SK-N-SH (cell line): ENCODE measurements at regions not wholly inside any gene's neighbourhood (a gene's known extent, or its start where the extent isn't known, plus 50 kb on each side); places are given as distances from the start of the nearest gene placed in this dataset.

Experiments
- CTCF ChIA-PET: fragments of 300-600, 350-600 bp; formaldehyde crosslinking; extraction: SDS; loops from one replicate; lab custom pipeline; 2021; lab: Yijun Ruan, JAX
- POLR2A ChIA-PET: fragments of 350-600 bp; sonication (Branson Sonifier 250); formaldehyde crosslinking; extraction: SDS; loops from one replicate; lab custom pipeline; 2020; ENCODE audit warnings: antibody characterized with exemption, inconsistent platforms; lab: Yijun Ruan, JAX
- DNase-seq: peaks from one replicate; pipeline ENCODE4 v3.0.0; 2012
- H2AFZ ChIP-seq: fragments of 200-600 bp; sonication (generic); 2 replicates; pipeline ENCODE4 v1.8.1; 2016; ENCODE audit warnings: antibody characterized with exemption, mild to moderate bottlenecking, low read depth
- H3F3A ChIP-seq: fragments of 200-600 bp; sonication (generic); replicated peaks from 2 replicates; pipeline ENCODE3; 2016; ENCODE audit warnings: antibody characterized with exemption, mild to moderate bottlenecking; ENCODE audit not compliant: insufficient read depth
- H3K27ac ChIP-seq, 2 experiments: fragments of 200-500 bp in 1 of 2; fragments of 200-600 bp in 1 of 2; sonication (Bioruptor generic) in 1 of 2; sonication (generic), shearing (Covaris generic) in 1 of 2; 2 replicates each; pipeline versions ENCODE4 v1.5.1 to v1.6.1; 2014 to 2016; ENCODE audit warnings: low read depth in 2 of 2, inconsistent platforms in 1 of 2, low read length in 1 of 2, mild to moderate bottlenecking in 1 of 2, mixed read lengths in 1 of 2
- H3K27me3 ChIP-seq: fragments of 200-600 bp; sonication (generic), shearing (Covaris generic); 2 replicates; pipeline ENCODE4 v1.6.1; 2016; ENCODE audit warnings: mixed run types; ENCODE audit not compliant: insufficient read depth
- H3K36me3 ChIP-seq, 2 experiments: fragments of 200-500 bp in 1 of 2; fragments of 200-600 bp in 1 of 2; sonication (Bioruptor generic) in 1 of 2; sonication (generic) in 1 of 2; replicated peaks in 1 of 2; 2 replicates each; pipeline versions ENCODE3 to v1.5.1; 2014 to 2016; ENCODE audit warnings: low read length in 1 of 2, mild to moderate bottlenecking in 1 of 2; ENCODE audit not compliant: insufficient read depth in 2 of 2, control insufficient read depth in 1 of 2
- H3K4me1 ChIP-seq, 2 experiments: fragments of 200-500 bp in 1 of 2; fragments of 200-600 bp in 1 of 2; sonication (Bioruptor generic) in 1 of 2; sonication (generic), shearing (Covaris generic) in 1 of 2; 2 replicates each; pipeline versions ENCODE4 v1.5.1 to v1.6.1; 2014 to 2016; ENCODE audit warnings: low read depth in 1 of 2, low read length in 1 of 2, mixed run types in 1 of 2; ENCODE audit not compliant: insufficient read depth in 2 of 2, control insufficient read depth in 1 of 2
- H3K4me2 ChIP-seq: fragments of 200-600 bp; sonication (generic), shearing (Covaris generic); 2 replicates; pipeline ENCODE4 v1.6.1; 2017; ENCODE audit warnings: mixed run types
- H3K4me3 ChIP-seq, 2 experiments: fragments of 200-500 bp in 1 of 2; fragments of 200-600 bp in 1 of 2; sonication (Bioruptor generic) in 1 of 2; sonication (generic), shearing (Covaris generic) in 1 of 2; 2 replicates each; pipeline versions ENCODE4 v1.5.1 to v1.8.1; 2014 to 2016; ENCODE audit warnings: low read depth in 2 of 2, inconsistent platforms in 1 of 2, low read length in 1 of 2, mild to moderate bottlenecking in 1 of 2, mixed read lengths in 1 of 2, moderate library complexity in 1 of 2
- H3K79me2 ChIP-seq: fragments of 200-600 bp; sonication (generic); 2 replicates; pipeline ENCODE4 v1.8.1; 2017; ENCODE audit warnings: mild to moderate bottlenecking; ENCODE audit not compliant: insufficient read depth
- H3K9ac ChIP-seq: fragments of 200-600 bp; sonication (generic); 2 replicates; pipeline ENCODE4 v1.6.1; 2017; ENCODE audit warnings: mixed run types
- H3K9me2 ChIP-seq: fragments of 200-600 bp; sonication (generic); 2 replicates; pipeline ENCODE4 v1.6.1; 2017; ENCODE audit warnings: mixed run types
- H3K9me3 ChIP-seq: fragments of 200-600 bp; sonication (generic); 2 replicates; pipeline ENCODE4 v1.6.1; 2017; ENCODE audit warnings: mixed run types, mild to moderate bottlenecking, moderate library complexity
- H4K20me1 ChIP-seq: fragments of 200-600 bp; sonication (generic); 2 replicates; pipeline ENCODE4 v1.6.1; 2017; ENCODE audit warnings: mild to moderate bottlenecking, mixed run types; ENCODE audit not compliant: insufficient read depth
- CTCF ChIP-seq: fragments of 200-600 bp; sonication (generic); IDR thresholded peaks from 2 replicates; pipeline ENCODE4 v1.6.1; 2017; ENCODE audit warnings: antibody characterized with exemption, mild to moderate bottlenecking, moderate library complexity
- ELF1 ChIP-seq: IDR thresholded peaks from 2 replicates; pipeline ENCODE4 v1.4.0; 2012
- EZH2phosphoT487 ChIP-seq: fragments of 200-600 bp; sonication (generic); IDR thresholded peaks from 2 replicates; pipeline ENCODE4 v1.6.1; 2017; ENCODE audit warnings: low read depth, mixed run types, mild to moderate bottlenecking, antibody characterized with exemption, moderate library complexity, borderline replicate concordance
- FOSL2 ChIP-seq: IDR thresholded peaks from 2 replicates; pipeline ENCODE4 v1.4.0; 2012; ENCODE audit warnings: low read depth, mild to moderate bottlenecking, moderate library complexity, borderline replicate concordance
- FOXJ3 ChIP-seq: sonication (generic); formaldehyde crosslinking; IDR thresholded peaks from 2 replicates; pipeline ENCODE4 v1.5.1; 2020; ENCODE audit warnings: mild to moderate bottlenecking, missing genetic modification reagents
- GABPA ChIP-seq: IDR thresholded peaks from 2 replicates; pipeline ENCODE4 v1.4.0; 2012; ENCODE audit warnings: low read depth, mild to moderate bottlenecking
- GATA2 ChIP-seq: sonication (generic); formaldehyde crosslinking; IDR thresholded peaks from 2 replicates; pipeline ENCODE4 v1.5.0; 2020; ENCODE audit warnings: mild to moderate bottlenecking, missing genetic modification reagents
- JUND ChIP-seq: IDR thresholded peaks from 2 replicates; pipeline ENCODE4 v1.4.0; 2012
- MAX ChIP-seq: IDR thresholded peaks from 2 replicates; pipeline ENCODE4 v1.4.0; 2012; ENCODE audit warnings: low read depth
- NRF1 ChIP-seq: IDR thresholded peaks from 2 replicates; pipeline ENCODE4 v1.6.1; 2012; ENCODE audit warnings: low read depth, mild to moderate bottlenecking, low read length
- PBX3 ChIP-seq: IDR thresholded peaks from 2 replicates; pipeline ENCODE4; 2012
- RAD21 ChIP-seq: IDR thresholded peaks from 2 replicates; pipeline ENCODE4 v1.6.1; 2012; ENCODE audit warnings: mild to moderate bottlenecking, low read length
- RCOR1 ChIP-seq: fragments of 150-350 bp; IDR thresholded peaks from 2 replicates; pipeline ENCODE4 v1.6.1; 2017; ENCODE audit warnings: antibody characterized with exemption, low read length
- RXRA ChIP-seq: IDR thresholded peaks from 2 replicates; pipeline ENCODE4 v1.4.0; 2012; ENCODE audit warnings: low read depth, mild to moderate bottlenecking, borderline replicate concordance
- SIN3A ChIP-seq: IDR thresholded peaks from 2 replicates; pipeline ENCODE4 v1.6.1; 2012; ENCODE audit warnings: low read depth, mild to moderate bottlenecking, low read length, moderate library complexity, borderline replicate concordance
- TAF1 ChIP-seq: IDR thresholded peaks from 2 replicates; pipeline ENCODE4 v1.6.1; 2012; ENCODE audit warnings: low read depth, mild to moderate bottlenecking, low read length, moderate library complexity, borderline replicate concordance
- TCF12 ChIP-seq: IDR thresholded peaks from 2 replicates; pipeline ENCODE4 v1.4.0; 2012
- YY1 ChIP-seq: IDR thresholded peaks from 2 replicates; pipeline ENCODE4 v1.4.0; 2012; ENCODE audit warnings: low read depth, mild to moderate bottlenecking

- TF ChIP-seq RXRA (no peak), RCOR1 (no peak), GATA2 (no peak), YY1 (no peak), FOSL2 (no peak), NRF1 (no peak), CTCF (no peak), SIN3A (no peak), RAD21 (no peak), ELF1 (no peak), PBX3 (no peak), FOXJ3 (CRISPR knock-in tag) (no peak), TAF1 (no peak)
- TF ChIP-seq, all 33 proteins: peak for 0
Observed at GRCh38 chr3:24048843-24049242, 103.8 kb downstream of the NR1D2 start (continued).

GRCh38 chr3:24052446-24052845, 107.4 kb downstream of the NR1D2 start:
- Histone ChIP-seq H3K4me1 (peaks cover 0 to 7% of the 10 kb centered on the region in 2 experiments; a peak in 1 of 4 replicates), H3K9me2 (no peaks in the 10 kb centered on the region), H3K9me3 (no peaks in the 10 kb centered on the region), H3K4me3 (no peak overlapping the region), H3K4me2 (no peak overlapping the region), H3K27me3 (no peaks in the 10 kb centered on the region), H3K9ac (no peak overlapping the region)
- POLR2A ChIA-PET: no interaction called here
- no peak for DNase-seq
- no peak for TF ChIP-seq JUND
- no peak for TF ChIP-seq TCF12
- TF ChIP-seq EZH2phosphoT487: no peak
- no peak for TF ChIP-seq FOSL2
- no peak for TF ChIP-seq MAX
- no peak for TF ChIP-seq ELF1
- no peak for TF ChIP-seq NRF1
- TF ChIP-seq RCOR1: no peak
- TF ChIP-seq GABPA: no peak
- TF ChIP-seq FOXJ3 (CRISPR knock-in tag): no peak
- TF ChIP-seq, all 33 proteins: peak for 0
- Histone ChIP-seq H3K79me2 (no peaks in the 10 kb centered on the region), H3K27ac (no peak overlapping the region), H4K20me1 (no peaks in the 10 kb centered on the region), H3F3A (peaks cover 9% of the 10 kb centered on the region), H3K36me3 (no peaks in the 10 kb centered on the region), H2AFZ (no peak overlapping the region)
- CTCF ChIA-PET: interaction anchor here (0.8 kb wide), 1 partner anchor 36 kb away, joined by 3 read pairs; no protein-coding TSS in a partner anchor
